HK-2 (cell line): ENCODE measurements at regions not wholly inside any gene's neighbourhood (a gene's known extent, or its start where the extent isn't known, plus 50 kb on each side); places are given as distances from the start of the nearest gene placed in this dataset.
"Not testable (repeated sequence)": the region's sequence is repeated elsewhere in the genome, so short reads cannot be mapped to it uniquely, and the experiment has no call there.

ENCODE experiments used
- DNase-seq: peaks from one replicate; pipeline ENCODE4 v3.0.0-alpha.2; 2018; ENCODE audit not compliant: unreplicated experiment

- no peak for DNase-seq
Observed at GRCh38 chr5:163878490-163878889, 373.1 kb downstream of the MAT2B start.

- no peak for DNase-seq
Observed at GRCh38 chr5:163880302-163880701, 374.9 kb downstream of the MAT2B start.

- DNase-seq, result no peak
Observed at GRCh38 chr5:163885117-163885516, 379.7 kb downstream of the MAT2B start.

GRCh38 chr5:163887854-163888253, 382.4 kb downstream of the MAT2B start:
- no peak for DNase-seq

GRCh38 chr5:163888366-163888765, 382.9 kb downstream of the MAT2B start:
- DNase-seq, result no peak

- DNase-seq, result no peak
Observed at GRCh38 chr5:163889369-163889768, 383.9 kb downstream of the MAT2B start.

GRCh38 chr5:163890261-163890660, 384.8 kb downstream of the MAT2B start:
- DNase-seq, result no peak

- DNase-seq, result no peak
Observed at GRCh38 chr5:163893281-163893680, 387.9 kb downstream of the MAT2B start.

- no peak for DNase-seq
Observed at GRCh38 chr5:163894645-163895044, 389.2 kb downstream of the MAT2B start.

- no peak for DNase-seq
Observed at GRCh38 chr5:163898873-163899272, 393.5 kb downstream of the MAT2B start.

- not testable (repeated sequence) for DNase-seq
Observed at GRCh38 chr5:163907783-163908182, 402.4 kb downstream of the MAT2B start.

GRCh38 chr5:163908253-163908652, 402.8 kb downstream of the MAT2B start:
- DNase-seq, result no peak

GRCh38 chr5:163910226-163910625, 404.8 kb downstream of the MAT2B start:
- DNase-seq, result no peak

- no peak for DNase-seq
Observed at GRCh38 chr5:163912046-163912445, 406.6 kb downstream of the MAT2B start.

GRCh38 chr5:163913548-163913947, 408.1 kb downstream of the MAT2B start:
- no peak for DNase-seq

GRCh38 chr5:163914910-163915309, 409.5 kb downstream of the MAT2B start:
- DNase-seq, result no peak

- DNase-seq, result no peak
Observed at GRCh38 chr5:163915481-163915961, 410.1 kb downstream of the MAT2B start.

GRCh38 chr5:163916376-163916775, 411.0 kb downstream of the MAT2B start:
- no peak for DNase-seq

- no peak for DNase-seq
Observed at GRCh38 chr5:163916861-163917260, 411.4 kb downstream of the MAT2B start.

GRCh38 chr5:163917747-163918146, 412.3 kb downstream of the MAT2B start:
- DNase-seq, result no peak

GRCh38 chr5:163934990-163935389, 429.6 kb downstream of the MAT2B start:
- not testable (repeated sequence) for DNase-seq

GRCh38 chr5:163938595-163938994, 433.2 kb downstream of the MAT2B start:
- DNase-seq, result no peak

- DNase-seq, result no peak
Observed at GRCh38 chr5:163941079-163941478, 435.7 kb downstream of the MAT2B start.

- no peak for DNase-seq
Observed at GRCh38 chr5:163943546-163943945, 438.1 kb downstream of the MAT2B start.

GRCh38 chr5:163944738-163945137, 439.3 kb downstream of the MAT2B start:
- no peak for DNase-seq
